Uterus (tissue), 3 donors: ENCODE measurements at regions not wholly inside any gene's neighbourhood (a gene's known extent, or its start where the extent isn't known, plus 50 kb on each side); places are given as distances from the start of the nearest gene placed in this dataset.
"Not testable (repeated sequence)": the region's sequence is repeated elsewhere in the genome, so short reads cannot be mapped to it uniquely, and the experiment has no call there.

Experiments
- DNase-seq, 2 donors: peaks; one replicate each; pipeline ENCODE4 v3.0.0-alpha.2; 2019 to 2020
- H3K27ac ChIP-seq, 2 donors: fragments of 200-600 bp; sonication (generic); 1 replicate in 1 of 2; 2 replicates in 1 of 2; pipeline ENCODE4 v1.5.1; 2016 to 2018
- H3K27me3 ChIP-seq, 2 donors: fragments of 200-600 bp; sonication (generic); one replicate each; pipeline ENCODE4 v1.5.1; 2018 to 2019; ENCODE audit warnings: control low read depth in 1 of 2
- H3K36me3 ChIP-seq, 2 donors: fragments of 200-600 bp; sonication (generic); one replicate each; pipeline ENCODE4 v1.5.1; 2019; ENCODE audit warnings: control low read depth in 1 of 2
- H3K4me1 ChIP-seq, 2 donors: fragments of 200-600 bp; sonication (generic); one replicate each; pipeline ENCODE4 v1.5.1; 2018 to 2019; ENCODE audit warnings: control low read depth in 1 of 2
- H3K4me3 ChIP-seq, 2 donors: fragments of 200-600 bp; sonication (generic); 1 replicate in 1 of 2; 2 replicates in 1 of 2; pipeline ENCODE4 v1.5.1; 2018 to 2019; ENCODE audit warnings: mild to moderate bottlenecking in 1 of 2
- H3K9me3 ChIP-seq, 2 donors: fragments of 200-600 bp; sonication (generic); one replicate each; pipeline ENCODE4 v1.5.1; 2019; ENCODE audit warnings: control low read depth in 1 of 2
- CTCF ChIP-seq, 4 experiments: fragments of 200-600 bp in 2 of 4; fragments of 450-650 bp in 2 of 4; sonication (generic) in 2 of 4; IDR thresholded peaks; one replicate each; pipeline ENCODE4 v1.5.1; 2016 to 2019; ENCODE audit warnings: antibody characterized with exemption in 4 of 4, mild to moderate bottlenecking in 2 of 4, moderate library complexity in 1 of 4
- POLR2A ChIP-seq, 2 donors: fragments of 450-650 bp; IDR thresholded peaks; one replicate each; pipeline ENCODE4 v1.6.1; 2016; ENCODE audit warnings: antibody characterized with exemption in 2 of 2, mild to moderate bottlenecking in 1 of 2, moderate library complexity in 1 of 2
- intact Hi-C: fragments of 100-400 bp; cut with DNase I; formaldehyde crosslinking; loops from one replicate; pipeline ENCODE4 v1.15.1; 2023; ENCODE audit warnings: low total_unique reads
- donor health status: DM: yes; HTN: yes; CAD: no.

- DNase-seq, result no peak
- intact Hi-C loops, result no loop called here
- H3K4me3 ChIP-seq, result no peak overlapping the region
- no peak overlapping the region for H3K27ac ChIP-seq
- no peaks in the 10 kb centered on the region for H3K4me1 ChIP-seq
- H3K36me3 ChIP-seq, result no peaks in the 10 kb centered on the region
- no peaks in the 10 kb centered on the region for H3K27me3 ChIP-seq
- no peak for TF ChIP-seq CTCF (IDR thresholded peaks at IDR 0.05)
- no peak for TF ChIP-seq POLR2A (IDR thresholded peaks at IDR 0.05)
- H3K9me3 ChIP-seq, result no peaks in the 10 kb centered on the region
These were observed 829.5 kb downstream of the FSCB start for GRCh38 chr14:43677581-43677980.

DNA sequence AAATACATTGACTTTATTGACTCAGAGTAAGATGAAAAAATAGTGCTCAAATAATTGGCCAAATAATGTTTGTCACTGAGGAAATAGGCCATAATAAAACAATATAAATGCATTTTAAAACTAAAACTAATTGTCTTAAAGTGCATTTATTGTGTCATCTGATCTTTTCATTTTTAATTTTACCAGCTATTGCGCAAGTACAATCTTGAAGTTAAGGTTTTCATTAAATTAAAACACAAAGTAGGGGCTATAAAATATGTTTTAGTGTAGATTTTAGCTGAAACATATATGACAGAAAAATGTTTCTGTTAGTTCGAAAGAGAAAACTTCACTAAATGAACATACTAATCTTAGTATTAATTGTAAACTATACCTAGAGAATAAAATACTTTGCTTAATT is 832.8 kb downstream of the FSCB start:
- no peak for DNase-seq

GRCh38 chr14:43671716-43672485 is 835.2 kb downstream of the FSCB start:
- no peak for DNase-seq
- H3K27ac ChIP-seq, result no peak overlapping the region
- H3K9me3 ChIP-seq, result no peaks in the 10 kb centered on the region
- no peaks in the 10 kb centered on the region for H3K4me1 ChIP-seq
- intact Hi-C loops, result no loop called here
- H3K4me3 ChIP-seq, result no peak overlapping the region
- TF ChIP-seq POLR2A (IDR thresholded peaks at IDR 0.05), result no peak
- no peak for TF ChIP-seq CTCF (IDR thresholded peaks at IDR 0.05)
- no peaks in the 10 kb centered on the region for H3K36me3 ChIP-seq
- no peaks in the 10 kb centered on the region for H3K27me3 ChIP-seq

More for the DNA sequence above, 832.8 kb downstream of the FSCB start:
- H3K4me1 ChIP-seq, result no peaks in the 10 kb centered on the region
- H3K36me3 ChIP-seq, result no peaks in the 10 kb centered on the region
- no peak overlapping the region for H3K27ac ChIP-seq
- H3K27me3 ChIP-seq, result no peaks in the 10 kb centered on the region
- intact Hi-C loops, result no loop called here
- H3K4me3 ChIP-seq, result no peak overlapping the region
- H3K9me3 ChIP-seq, result no peaks in the 10 kb centered on the region
- TF ChIP-seq POLR2A (IDR thresholded peaks at IDR 0.05) (no peak), CTCF (IDR thresholded peaks at IDR 0.05) (no peak)

DNA sequence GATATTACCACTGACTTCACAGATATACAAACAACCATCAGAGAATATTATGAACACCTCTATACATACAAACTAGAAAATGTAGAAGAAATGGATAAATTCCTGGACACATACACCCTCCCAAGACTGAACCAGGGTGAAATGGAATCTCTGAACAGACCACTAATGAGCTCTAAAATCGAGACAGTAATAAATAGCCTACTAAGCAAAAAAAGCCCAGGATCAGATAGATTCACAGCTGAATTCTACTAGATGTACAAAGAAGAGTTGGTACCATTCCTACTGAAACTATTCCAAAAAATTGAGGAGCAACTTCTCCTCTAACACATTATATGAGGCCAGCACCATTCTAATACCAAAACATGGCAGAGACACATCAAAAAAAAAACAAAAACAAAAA is 837.7 kb downstream of the FSCB start:
- no peak overlapping the region for H3K27ac ChIP-seq
- H3K9me3 ChIP-seq, result no peaks in the 10 kb centered on the region
- H3K4me1 ChIP-seq, result no peaks in the 10 kb centered on the region
- H3K36me3 ChIP-seq, result no peaks in the 10 kb centered on the region
- no peak overlapping the region for H3K4me3 ChIP-seq
- no peaks in the 10 kb centered on the region for H3K27me3 ChIP-seq
- TF ChIP-seq POLR2A (IDR thresholded peaks at IDR 0.05) (no peak), CTCF (IDR thresholded peaks at IDR 0.05) (no peak)
- intact Hi-C loops, result no loop called here
- DNase-seq, result no peak

DNA sequence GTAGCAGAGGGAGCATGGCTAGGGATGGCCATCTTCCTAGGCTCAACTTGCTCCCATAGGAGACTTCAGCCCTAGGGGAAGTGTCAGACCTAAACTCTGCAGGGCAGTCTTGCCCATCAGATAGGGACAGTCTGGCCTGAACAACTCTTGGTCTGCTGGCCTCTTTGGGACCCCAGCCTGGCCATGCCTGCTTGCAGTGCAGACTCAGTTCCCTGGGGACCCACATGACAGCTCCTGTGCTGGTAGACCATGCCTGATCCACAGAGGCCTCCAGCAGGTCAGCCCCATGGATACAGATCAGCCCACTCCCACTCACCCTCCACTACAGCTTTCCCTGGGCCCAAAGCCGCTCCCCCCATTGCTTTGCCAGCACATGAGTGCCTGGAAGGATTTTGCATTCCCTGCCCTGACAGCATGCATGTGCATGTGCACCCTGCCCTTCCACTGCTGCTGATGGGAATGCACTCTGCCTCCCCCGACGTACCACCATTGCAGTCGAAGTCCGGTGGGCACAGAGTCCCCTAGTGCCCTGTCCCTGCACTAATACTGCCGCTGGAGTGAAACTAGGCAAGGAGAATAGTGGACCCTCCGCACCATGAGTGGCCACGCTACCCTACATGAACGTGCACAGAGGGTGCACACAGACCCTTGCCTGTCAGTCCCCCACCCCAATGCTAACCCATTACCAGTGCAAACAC is 841.4 kb downstream of the FSCB start:
- DNase-seq, result no peak

DNA sequence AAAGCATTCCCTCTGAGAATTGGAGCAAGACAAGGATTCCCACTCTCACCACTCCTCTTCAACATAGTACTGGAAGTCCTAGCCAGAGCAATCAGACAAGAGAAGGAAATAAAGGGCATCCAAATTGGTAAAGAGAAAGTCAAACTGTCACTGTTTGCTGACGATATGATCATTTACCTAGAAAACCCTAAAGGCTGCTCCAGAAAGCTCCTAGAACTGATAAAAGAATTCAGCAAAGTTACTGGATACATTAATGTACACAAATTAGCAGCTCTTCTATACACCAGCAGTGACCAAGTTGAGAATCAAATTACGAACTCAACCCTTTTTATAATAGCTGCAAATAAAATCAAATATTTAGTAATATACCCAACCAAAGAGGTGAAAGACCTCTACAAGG is 851.9 kb downstream of the FSCB start:
- intact Hi-C loops, H3K9me3 ChIP-seq, H3K27me3 ChIP-seq, H3K36me3 ChIP-seq, H3K4me3 ChIP-seq, DNase-seq, H3K4me1 ChIP-seq, H3K27ac ChIP-seq: not testable (repeated sequence)

More for the DNA sequence above, 841.4 kb downstream of the FSCB start:
- Histone ChIP-seq H3K27me3 (no peaks in the 10 kb centered on the region), H3K4me1 (no peaks in the 10 kb centered on the region), H3K27ac (no peak overlapping the region), H3K4me3 (no peak overlapping the region), H3K9me3 (no peaks in the 10 kb centered on the region), H3K36me3 (no peaks in the 10 kb centered on the region)
- TF ChIP-seq CTCF (IDR thresholded peaks at IDR 0.05) (no peak), POLR2A (IDR thresholded peaks at IDR 0.05) (no peak)
- intact Hi-C loops, result no loop called here
